Fibroblast of peridontal ligament (primary cell): ENCODE measurements at regions not wholly inside any gene's neighbourhood (a gene's known extent, or its start where the extent isn't known, plus 50 kb on each side); places are given as distances from the start of the nearest gene placed in this dataset.
"Not testable (repeated sequence)": the region's sequence is repeated elsewhere in the genome, so short reads cannot be mapped to it uniquely, and the experiment has no call there.

Source experiments
- DNase-seq: peaks from one replicate; pipeline ENCODE4 v3.0.0-alpha.2; 2010; ENCODE audit errors: extremely low read depth

DNA sequence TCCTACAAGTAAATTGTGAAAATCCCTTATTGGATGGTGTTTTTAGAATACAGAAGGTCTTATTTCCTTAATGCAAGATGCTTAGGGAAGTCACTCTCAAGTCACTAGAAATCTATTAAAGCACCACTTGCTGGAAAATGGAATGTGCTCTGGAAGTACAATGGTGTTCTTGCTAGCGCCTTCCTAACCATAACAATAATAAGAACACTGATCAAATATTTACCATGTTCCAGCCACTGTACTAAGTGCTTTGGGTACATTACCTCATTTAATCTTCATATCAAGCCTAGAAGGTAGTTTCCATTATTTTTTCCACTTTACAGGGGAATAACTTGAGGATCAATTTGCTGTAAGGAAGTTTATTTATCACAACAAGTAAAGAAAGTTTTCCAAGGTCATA, 75.1 kb downstream of the FAM72B start:
- DNase-seq, result not testable (repeated sequence)

DNA sequence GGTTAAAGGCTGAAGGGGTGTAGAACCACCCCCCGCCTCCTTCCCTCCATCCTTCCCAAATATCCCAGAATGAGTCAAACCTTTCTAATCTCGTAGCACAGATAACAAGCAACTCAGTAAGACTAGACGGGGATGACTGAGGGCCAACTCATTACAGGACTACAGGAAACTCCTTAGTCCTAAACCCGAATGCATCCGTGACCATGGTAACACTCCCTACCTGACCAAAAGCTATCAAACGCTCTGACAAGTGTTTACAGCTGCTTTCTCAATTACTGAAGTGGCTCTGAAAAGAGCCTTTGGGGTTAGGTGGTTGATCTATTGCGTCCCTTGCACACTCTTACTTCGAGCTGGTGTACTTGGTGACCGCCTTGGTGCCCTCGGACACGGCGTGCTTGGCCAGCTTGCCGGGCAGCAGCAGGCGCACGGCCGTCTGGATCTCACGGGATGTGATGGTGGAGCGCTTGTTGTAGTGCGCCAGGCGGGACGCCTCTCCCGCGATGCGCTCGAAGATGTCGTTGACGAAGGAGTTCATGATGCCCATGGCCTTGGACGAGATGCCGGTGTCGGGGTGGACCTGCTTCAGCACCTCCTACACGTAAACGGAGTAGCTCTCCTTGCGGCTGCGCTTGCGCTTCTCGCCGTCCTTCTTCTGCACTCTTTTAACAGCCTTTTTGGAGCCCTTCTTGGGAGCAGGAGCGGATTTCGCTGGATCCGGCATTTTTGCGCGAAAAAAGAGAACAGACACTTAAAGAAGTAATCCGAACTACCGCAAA, 67.4 kb downstream of the FAM72B start:
- DNase-seq, result peak; percentile 35

DNA sequence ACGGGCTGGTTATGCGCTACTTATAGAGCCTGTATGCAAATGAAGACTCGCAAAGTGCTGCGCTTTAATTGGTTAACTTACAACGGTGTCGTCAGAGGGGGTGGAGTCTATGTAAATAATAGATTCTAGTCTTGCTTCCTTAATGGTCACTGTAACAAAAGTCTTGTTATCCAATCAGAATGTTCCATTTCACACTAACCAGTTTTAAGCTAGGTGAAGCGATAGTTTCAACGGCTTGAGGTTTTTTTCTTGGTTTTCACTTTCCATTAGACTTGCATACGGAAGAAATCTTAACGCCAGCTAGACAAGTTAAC, 66.9 kb downstream of the FAM72B start:
- DNase-seq, result not testable (repeated sequence)

DNA sequence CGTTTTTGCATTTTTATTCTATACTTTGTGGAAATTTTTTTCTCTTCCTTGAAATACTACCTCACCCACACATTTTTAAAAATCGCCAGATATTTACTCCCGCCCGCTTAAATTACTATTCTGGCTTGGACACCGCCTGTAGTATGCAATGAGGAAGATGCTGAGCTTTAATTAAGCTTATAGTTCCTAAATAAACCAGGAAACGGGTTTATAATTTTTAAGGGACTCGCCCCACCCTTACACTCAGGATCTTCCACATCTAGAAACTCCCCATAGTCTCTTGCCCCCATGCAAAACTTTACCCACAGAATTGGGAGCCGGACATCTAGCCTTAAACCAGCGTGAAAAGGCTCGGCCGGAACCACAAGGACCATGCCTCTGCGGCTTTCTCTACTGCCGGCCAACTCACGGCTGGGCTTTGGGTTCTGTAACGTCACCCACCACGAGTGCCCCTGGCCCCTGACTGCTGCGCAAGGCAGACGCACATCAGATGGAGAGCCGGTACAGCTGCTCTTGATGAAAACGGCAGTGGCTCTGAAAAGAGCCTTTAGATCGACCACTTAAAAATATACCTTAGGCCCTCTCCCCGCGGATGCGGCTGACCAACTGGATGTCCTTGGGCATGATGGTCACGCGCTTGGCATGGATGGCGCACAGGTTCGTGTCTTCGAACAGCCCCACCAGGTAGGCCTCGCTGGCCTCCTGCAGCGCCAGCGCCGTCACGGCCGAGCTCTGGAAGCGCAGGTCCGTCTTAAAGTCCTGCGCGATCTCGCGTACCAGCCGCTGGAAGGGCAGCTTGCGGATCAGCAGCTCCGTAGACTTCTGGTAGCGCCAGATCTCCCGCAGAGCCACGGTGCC, 66.3 kb downstream of the FAM72B start:
- peak; percentile 31 for DNase-seq
